Coronary artery (tissue), 2 donors: ENCODE measurements at regions not wholly inside any gene's neighbourhood (a gene's known extent, or its start where the extent isn't known, plus 50 kb on each side); places are given as distances from the start of the nearest gene placed in this dataset.

Source experiments
- DNase-seq: peaks from one replicate; pipeline ENCODE4 v3.0.0-alpha.2; 2017; ENCODE audit warnings: low spot score
- H3K27ac ChIP-seq, 2 donors: fragments of 200-600 bp; sonication (generic); one replicate each; pipeline ENCODE4 v1.5.1; 2016 to 2019
- H3K4me3 ChIP-seq: fragments of 200-600 bp; sonication (generic); 2 replicates; pipeline ENCODE4 v1.5.1; 2016; ENCODE audit warnings: mild to moderate bottlenecking, moderate library complexity
- TF ChIP-seq, protein P1 (sequence below): fragments of 200-600 bp; sonication (generic); IDR thresholded peaks from one replicate; pipeline ENCODE4 v1.5.1; 2019; ENCODE audit warnings: antibody characterized with exemption

DNA sequence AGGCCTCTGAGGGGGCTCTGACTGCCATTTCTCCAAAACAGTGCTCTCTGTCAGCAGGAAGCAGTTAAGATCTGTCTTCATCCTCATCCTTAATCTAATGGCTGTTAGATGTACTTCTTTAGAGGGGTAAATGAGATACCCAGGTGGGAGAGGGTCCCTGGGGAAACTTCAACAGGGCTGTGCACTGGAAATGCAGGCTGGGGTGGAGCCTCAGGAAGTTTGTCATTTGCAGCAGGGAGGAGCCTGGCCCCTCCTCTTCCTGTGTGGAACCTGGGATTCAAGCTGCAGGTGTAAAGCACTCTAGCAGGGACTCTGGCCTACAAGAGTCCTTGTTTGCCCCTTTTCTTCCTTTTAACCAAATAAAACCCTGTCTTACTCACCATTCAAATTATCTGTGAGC lies 1173.6 kb downstream of the OTOL1 start:
- TF ChIP-seq, protein P1, sequence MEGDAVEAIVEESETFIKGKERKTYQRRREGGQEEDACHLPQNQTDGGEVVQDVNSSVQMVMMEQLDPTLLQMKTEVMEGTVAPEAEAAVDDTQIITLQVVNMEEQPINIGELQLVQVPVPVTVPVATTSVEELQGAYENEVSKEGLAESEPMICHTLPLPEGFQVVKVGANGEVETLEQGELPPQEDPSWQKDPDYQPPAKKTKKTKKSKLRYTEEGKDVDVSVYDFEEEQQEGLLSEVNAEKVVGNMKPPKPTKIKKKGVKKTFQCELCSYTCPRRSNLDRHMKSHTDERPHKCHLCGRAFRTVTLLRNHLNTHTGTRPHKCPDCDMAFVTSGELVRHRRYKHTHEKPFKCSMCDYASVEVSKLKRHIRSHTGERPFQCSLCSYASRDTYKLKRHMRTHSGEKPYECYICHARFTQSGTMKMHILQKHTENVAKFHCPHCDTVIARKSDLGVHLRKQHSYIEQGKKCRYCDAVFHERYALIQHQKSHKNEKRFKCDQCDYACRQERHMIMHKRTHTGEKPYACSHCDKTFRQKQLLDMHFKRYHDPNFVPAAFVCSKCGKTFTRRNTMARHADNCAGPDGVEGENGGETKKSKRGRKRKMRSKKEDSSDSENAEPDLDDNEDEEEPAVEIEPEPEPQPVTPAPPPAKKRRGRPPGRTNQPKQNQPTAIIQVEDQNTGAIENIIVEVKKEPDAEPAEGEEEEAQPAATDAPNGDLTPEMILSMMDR: no peak
- no peak overlapping the region for H3K27ac ChIP-seq
- no peak overlapping the region for H3K4me3 ChIP-seq
- no peak for DNase-seq

- Histone ChIP-seq H3K4me3 (no peak overlapping the region), H3K27ac (no peak overlapping the region)
- no peak for DNase-seq
- TF ChIP-seq, protein P1: no peak
Observed at GRCh38 chr3:162677475-162677874, 1180.9 kb downstream of the OTOL1 start.

- no peak for DNase-seq
- no peak overlapping the region for H3K4me3 ChIP-seq
- no peak overlapping the region for H3K27ac ChIP-seq
- TF ChIP-seq, protein P1: no peak
Observed at GRCh38 chr3:162678941-162679340, 1182.3 kb downstream of the OTOL1 start.

- Histone ChIP-seq H3K4me3 (no peak overlapping the region), H3K27ac (no peak overlapping the region)
- TF ChIP-seq, protein P1: no peak
- DNase-seq: no peak
Observed at GRCh38 chr3:162684260-162684659, 1187.7 kb downstream of the OTOL1 start.

DNA sequence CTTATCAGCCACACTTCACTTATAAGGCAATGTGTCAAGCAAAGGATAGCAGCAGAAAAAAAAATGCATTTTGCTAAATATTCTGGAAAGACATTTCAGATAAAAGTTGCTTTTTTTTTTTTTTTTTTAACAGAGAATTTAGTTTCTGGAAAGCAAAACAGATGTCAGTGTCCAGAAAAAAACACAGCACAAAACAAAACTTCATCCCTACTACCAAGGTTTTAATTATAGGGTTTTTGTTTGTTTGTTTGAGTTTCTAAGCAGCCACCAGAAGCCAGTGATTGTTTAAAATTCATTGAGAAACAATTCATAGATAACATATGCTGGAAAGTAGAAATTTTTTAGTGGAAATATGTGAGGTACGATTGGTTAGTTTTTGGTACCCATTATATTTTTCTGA lies 1202.7 kb downstream of the OTOL1 start:
- no peak for DNase-seq
- TF ChIP-seq, protein P1: no peak
- H3K27ac ChIP-seq: no peak overlapping the region
- H3K4me3 ChIP-seq: no peak overlapping the region

GRCh38 chr3:162701211-162701610 lies 1204.6 kb downstream of the OTOL1 start:
- Histone ChIP-seq H3K4me3 (no peak overlapping the region), H3K27ac (no peak overlapping the region)
- DNase-seq: no peak
- TF ChIP-seq, protein P1: no peak

DNA sequence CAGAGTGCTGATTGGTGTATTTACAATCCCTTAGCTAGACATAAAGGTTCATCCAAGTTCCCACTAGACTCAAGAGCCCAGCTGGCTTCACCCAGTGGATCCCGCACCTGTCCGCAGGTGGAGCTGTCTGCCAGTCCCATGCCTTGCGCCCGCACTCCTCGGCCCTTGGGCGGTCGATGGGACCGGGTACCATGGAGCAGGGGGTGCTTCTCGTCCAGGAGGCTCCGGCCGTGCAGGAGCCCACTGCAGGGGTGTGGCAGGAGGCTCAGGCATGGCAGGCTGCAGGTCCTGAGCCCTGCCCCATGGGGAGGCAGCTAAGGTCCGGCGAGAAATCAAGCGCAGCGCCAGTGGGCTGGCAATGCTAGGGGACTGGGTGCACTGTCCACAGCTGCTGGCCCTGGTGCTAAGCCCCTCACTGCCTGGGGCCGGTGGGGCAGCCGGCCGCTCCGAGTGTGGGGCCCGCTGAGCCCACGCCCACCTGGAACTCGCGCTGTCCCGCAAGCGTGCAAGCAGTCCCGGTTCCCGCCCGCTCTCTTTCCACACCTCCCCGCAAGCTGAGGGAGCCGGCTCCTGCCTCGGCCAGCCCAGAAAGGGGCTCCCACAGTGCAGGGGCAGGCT lies 1206.3 kb downstream of the OTOL1 start:
- peak; percentile 67 for DNase-seq
- TF ChIP-seq, protein P1: no peak
- Histone ChIP-seq H3K27ac (no peak overlapping the region), H3K4me3 (no peak overlapping the region)
